Anterior cingulate cortex (tissue), 58 donors: ENCODE measurements at regions not wholly inside any gene's neighbourhood (a gene's known extent, or its start where the extent isn't known, plus 50 kb on each side); places are given as distances from the start of the nearest gene placed in this dataset.

Experiments
- DNase-seq, 58 donors: peaks; one replicate each; lab custom pipeline; 2025; lab: John Stamatoyannopoulos, UW

GRCh38 chr11:119842731-119843130, 113.7 kb upstream of the NECTIN1 start:
- no peak for DNase-seq

DNA sequence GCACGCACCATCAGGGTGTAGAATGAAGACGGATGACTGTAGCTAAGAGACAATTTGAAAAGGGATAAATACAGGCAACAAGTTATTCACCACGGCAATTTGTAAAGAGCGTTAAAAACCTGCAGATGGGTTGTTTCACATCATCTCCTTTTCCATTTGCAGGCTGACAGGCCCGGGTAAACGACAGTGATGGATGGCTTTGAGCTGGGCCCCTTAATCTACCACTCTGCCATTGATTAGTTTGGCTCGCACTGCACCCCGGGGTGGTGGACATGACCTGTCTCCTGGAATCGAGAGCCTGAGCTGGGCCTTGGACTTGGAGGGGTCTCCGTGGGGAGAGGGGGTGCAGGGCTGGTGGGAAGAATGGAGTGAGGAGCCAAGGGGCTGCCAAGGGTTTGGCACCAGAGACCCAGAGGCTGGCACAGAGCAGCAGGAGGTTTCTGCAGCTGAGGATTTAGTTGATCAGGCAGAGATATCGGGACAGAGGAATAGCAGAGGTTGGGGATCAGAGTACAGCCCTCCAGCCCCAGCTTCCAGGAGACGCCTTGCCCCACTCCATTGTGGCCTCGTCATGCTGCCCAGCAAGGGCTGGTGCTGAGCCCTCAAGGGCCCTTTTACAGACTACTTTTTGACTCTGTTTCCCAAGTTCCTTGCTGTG, 110.6 kb upstream of the NECTIN1 start:
- DNase-seq, result no peak

DNA sequence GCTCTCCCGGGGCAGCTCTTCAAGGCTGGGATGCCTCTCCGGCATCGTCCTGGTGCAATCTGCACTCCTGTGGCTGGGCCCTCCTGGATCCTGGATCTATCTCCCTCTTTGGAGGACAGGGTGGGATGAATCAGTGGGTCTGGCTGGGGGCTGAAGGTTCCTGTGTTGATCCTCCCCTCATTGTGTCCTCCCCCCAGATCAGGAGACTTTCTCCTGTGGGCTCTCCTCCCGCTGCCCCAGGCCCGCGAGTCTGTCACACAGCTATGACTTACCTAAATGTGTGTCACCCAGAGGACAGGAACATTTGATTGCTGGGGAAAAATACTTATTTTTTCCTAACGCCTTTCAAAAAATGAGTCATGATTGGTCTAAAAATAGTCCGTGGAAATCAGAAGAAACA, 106.8 kb upstream of the NECTIN1 start:
- DNase-seq, result no peak

DNA sequence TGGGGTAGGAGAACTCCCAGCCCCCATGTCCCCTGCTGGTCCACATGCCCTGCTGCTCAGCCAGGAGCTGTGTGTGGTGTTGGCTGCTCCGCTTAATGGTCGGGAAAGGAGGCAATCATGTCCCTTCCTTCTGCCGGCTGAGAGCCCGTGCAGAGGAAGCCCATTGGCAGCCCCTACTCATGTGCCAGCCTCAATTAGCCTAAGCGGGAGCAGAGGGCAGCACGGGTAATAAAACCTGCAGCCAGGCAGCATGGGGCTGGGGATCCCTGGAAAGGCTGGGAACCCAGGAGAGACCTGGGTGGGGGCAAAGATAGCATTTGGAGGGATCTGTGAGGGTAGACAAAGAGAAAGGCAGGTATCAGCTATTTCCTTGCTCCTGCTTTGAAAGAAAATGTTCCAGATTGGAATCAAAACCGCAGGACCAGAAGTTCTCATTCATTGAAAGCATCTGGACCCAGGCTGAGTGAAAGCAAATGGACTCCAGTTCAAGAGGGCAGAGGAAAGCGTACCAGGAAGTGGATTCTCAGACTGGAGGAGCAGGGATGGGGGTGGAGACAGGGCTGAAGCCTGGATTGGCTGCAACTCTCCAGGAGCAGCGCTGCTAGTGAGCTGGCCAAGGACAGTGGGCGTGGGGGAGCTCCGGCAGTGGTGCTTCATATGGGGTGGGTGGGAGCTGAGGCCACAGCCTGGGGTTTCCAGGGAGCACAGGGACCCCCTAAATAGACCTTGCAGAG, 103.4 kb upstream of the NECTIN1 start:
- DNase-seq, result no peak

GRCh38 chr11:119831011-119831410, 102.0 kb upstream of the NECTIN1 start:
- no peak for DNase-seq

DNA sequence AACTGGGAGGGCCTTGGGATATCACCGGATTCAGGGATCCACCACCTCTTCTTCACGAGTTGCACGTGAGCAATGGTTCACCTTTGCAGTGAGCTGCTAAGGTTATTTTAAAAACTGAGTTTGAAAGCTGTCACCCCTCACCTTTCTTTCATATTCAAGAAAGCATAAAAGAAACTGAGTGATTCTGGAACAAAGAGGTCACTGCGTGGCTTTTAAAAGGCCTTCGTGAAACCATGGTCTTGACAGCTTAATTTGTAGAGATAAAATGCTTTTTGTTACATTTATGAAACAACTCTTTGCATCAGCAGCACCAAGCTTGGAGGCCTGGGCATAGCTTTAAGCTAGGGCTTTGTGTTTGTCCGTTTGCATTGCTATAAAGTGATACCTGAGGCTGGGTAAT, 101.4 kb upstream of the NECTIN1 start:
- no peak for DNase-seq

DNA sequence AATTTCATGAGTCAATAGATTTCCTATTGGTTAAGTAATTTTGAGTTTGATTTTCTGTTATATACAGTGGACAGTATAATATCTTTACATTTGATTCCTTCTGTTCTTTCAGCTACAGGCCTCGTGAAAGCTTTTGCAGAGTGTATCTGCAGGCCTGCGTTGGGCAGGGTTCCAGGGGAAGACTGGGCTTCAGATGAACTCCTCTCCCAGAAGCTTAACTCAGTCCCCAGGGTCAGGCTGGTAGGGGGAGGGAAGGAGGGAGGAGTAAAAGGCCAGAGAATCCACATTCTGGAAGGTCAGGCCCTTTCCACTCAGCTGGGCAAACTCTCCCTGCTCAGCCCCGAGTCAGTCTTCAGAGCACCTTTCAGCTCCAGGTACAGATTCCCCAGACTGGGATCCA, 100.4 kb upstream of the NECTIN1 start:
- no peak for DNase-seq

- no peak for DNase-seq
Observed at GRCh38 chr11:119828819-119829218, 99.8 kb upstream of the NECTIN1 start.

- no peak for DNase-seq
Observed at GRCh38 chr11:119828006-119828405, 99.0 kb upstream of the NECTIN1 start.

- DNase-seq, result no peak
Observed at GRCh38 chr11:119827113-119827512, 98.1 kb upstream of the NECTIN1 start.

DNA sequence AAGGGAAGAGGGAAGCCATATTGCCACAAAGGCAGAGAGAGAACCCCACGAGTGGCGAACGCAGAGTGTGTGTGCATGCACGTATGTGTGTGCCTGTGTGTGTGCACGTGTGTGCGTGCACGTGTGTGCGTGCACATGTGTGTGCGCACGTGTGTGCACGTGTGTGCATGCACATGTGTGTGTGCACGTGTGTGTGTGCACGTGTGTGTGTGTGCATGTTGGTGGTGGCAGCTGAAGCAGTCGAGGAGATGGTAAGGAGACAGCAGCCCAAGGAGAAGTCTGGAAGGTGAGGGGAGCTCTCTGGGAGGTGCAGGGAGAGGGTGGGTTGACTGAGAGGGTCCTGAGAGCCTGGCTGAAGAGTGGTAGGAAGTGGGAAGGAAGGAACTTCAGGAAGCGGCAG, 94.1 kb upstream of the NECTIN1 start:
- DNase-seq, result no peak

DNA sequence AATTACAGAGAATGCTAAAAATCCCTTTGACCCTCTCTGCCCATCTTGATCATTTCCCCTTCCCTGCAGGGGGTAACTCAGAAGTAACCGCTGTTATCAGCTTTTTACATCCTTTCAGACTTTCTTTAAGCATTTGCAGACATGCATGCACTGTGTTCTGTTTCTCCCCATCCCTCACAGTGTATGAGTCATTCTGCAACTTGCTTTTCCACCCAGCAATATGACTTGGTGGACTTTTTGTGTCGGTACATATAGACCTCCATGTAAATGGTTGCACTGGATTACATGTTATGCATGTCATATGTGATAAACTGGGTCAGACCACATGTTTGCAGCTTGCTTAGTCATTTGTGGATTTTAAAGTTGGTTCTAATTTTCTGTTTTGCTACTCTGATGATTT, 87.7 kb upstream of the NECTIN1 start:
- no peak for DNase-seq

DNA sequence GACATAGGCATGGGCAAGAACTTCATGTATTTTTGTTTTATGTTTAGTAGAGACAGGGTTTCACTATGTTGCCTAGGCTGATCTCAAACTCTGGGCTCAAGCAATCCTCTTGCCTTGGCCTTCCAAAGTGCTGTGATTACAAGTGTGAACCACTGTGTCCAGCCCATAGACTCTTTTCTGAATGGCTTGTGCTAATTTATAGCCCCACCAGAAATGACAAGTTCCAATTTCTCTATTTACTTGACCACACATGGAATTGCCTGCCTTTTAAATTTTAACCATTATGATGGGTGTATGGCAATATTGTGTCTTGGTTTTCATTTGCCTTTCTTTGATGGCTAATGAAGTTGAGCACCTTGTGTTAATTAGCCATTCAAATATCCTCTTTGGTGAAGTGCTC, 85.8 kb upstream of the NECTIN1 start:
- DNase-seq, result no peak

- no peak for DNase-seq
Observed at GRCh38 chr11:119810478-119811232, 81.7 kb upstream of the NECTIN1 start.

- no peak for DNase-seq
Observed at GRCh38 chr11:119809346-119809745, 80.3 kb upstream of the NECTIN1 start.

DNA sequence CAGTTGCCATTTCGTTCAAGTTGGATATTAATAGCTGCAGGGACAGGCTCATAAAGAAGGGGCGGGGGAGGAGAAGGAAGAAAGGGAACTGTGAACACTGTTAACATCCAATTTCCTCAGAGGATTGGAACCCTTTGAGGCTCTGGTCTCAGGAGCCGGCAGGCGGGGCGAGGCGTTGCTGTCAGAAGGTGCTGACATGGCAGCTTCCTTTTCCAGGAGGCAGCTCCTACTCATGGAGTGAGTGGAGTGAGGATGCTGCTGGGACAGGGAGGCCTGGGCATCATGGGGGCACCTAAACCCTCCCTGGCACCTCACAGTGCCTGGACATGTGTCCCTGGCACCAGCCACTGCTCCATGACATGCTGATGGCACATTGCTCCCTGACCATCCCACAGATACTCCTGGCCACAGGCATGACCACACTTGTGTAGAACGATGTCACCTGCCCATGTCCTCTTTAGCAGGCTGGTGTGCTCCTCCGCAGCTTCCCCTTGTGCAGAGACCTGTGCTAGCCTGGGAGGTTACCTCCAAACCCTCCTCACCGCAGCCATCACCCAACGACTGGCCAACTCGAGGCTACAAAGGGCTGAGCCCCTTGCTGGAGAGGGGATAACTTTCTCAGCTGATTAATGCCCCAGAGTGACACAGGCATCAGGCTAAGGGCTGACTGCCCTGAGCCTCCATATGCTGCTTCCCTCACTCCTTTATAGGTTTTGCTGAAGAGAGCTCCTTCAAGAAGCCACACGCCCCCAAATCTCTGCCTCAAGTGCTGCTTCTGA, 79.6 kb upstream of the NECTIN1 start:
- no peak for DNase-seq

GRCh38 chr11:119807841-119808240, 78.8 kb upstream of the NECTIN1 start:
- no peak for DNase-seq

- no peak for DNase-seq
Observed at GRCh38 chr11:119807402-119807801, 78.4 kb upstream of the NECTIN1 start.

GRCh38 chr11:119806064-119806915, 77.3 kb upstream of the NECTIN1 start:
- no peak for DNase-seq

- no peak for DNase-seq
Observed at GRCh38 chr11:119805663-119806062, 76.7 kb upstream of the NECTIN1 start.
